Stromal cell of bone marrow (primary cell): ENCODE measurements at regions not wholly inside any gene's neighbourhood (a gene's known extent, or its start where the extent isn't known, plus 50 kb on each side); places are given as distances from the start of the nearest gene placed in this dataset.
"Not testable (repeated sequence)": the region's sequence is repeated elsewhere in the genome, so short reads cannot be mapped to it uniquely, and the experiment has no call there.

ENCODE experiments used
- DNase-seq: peaks from one replicate; pipeline ENCODE4 v3.0.0-alpha.2; 2012; ENCODE audit warnings: low read depth

DNA sequence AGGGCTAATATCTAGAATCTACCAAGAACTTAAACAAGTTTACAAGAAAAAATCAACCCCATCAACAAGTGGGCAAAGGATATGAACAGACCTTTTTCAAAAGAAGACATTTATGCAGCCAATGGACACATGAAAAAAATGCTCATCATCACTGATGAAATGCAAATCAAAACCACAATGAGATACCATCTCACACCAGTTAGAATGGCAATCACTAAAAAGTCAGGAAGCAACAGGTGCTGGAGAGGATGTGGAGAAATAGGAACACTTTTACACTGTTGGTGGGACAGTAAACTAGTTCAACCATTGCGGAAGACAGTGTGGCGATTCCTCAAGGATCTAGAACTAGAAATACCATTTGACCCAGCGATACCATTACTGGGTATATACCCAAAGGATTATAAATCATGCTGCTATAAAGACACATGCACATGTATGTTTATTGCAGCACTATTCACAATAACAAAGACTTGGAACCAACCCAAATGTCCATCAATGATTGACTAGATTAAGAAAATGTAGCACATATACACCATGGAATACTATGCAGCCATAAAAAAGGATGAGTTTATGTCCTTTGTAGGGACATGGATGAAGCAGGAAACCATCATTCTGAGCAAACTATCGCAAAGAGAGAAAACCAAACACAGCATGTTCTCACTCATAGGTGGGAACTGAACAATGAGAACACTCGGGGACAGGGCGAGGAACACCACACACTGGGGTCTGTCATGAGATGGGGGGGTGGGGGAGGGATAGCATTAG is 1267.9 kb upstream of the ZEB2 start:
- not testable (repeated sequence) for DNase-seq

DNA sequence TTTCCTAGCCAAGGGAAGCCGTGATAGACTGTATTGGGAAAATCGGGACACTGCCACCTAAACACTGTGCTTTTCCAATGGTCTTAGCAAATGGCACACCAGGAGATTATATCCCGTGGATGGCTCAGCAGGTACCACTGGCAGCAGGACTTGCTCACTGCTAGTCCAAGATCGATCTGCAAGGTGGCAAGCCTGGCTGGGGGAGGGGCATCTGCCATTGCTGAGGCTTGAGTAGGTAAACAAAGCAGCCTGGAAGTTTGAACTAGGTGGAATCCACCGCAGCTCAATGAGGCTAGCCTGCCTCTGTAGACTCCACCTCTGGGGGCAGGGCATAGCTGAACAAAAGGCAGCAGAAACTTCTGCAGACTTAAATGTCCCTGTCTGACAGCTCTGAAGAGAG is 1262.7 kb upstream of the ZEB2 start:
- not testable (repeated sequence) for DNase-seq

DNA sequence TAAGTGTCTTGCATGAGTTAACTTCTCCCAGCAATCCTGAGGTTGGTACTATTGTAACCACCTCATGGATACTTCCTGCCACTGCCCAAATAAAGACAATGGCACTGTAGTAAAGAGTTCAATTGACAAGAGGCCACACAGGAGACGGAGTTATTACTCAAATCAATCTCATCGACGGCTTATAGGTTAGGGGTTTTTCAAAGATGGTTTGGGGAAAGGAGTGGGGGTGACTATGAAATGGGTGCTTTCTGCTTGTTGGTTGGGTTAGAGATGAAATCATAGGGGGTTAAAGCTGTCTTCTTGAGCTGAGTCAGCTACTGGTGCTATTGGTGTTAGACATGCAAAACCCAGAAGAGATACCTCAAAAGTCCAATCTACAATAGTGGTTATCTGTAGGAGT is 1258.0 kb upstream of the ZEB2 start:
- DNase-seq = no peak

DNA sequence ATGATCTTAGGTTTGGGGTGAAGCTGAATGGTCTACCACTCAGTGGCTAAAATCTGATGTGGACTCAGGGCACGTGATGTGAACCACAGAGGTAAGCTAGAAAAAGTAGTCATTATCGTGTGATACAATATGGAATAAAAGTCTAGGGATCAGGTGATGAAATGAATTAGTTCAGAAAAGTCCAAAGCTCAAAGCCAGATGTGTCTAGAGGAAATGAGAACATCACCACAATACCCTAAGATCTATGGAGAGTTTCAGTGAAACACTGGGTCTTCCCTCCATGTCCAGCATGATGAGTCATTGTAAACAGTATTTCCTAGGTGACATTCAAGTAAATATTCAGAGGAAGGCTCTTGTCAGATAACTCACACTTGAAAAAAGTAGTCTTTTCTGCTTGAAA is 1257.4 kb upstream of the ZEB2 start:
- DNase-seq = no peak

DNA sequence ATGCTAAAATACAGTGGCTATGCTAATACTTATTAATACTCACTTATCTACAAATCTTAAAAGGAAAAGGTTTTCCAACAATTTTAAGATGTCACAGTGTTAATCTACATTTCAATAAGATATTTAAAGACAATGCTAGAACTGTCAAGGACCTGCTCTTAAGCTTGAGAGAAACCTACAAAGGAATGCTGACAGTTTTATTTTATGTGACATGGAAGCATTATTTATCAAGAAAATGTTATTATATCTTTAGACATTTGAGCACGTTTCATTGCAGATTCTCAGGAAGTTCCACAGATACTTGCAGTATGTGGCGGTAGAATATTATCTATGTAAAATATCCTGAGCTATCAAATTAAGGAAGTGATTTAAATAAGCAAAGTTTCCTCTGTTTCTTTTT is 1255.7 kb upstream of the ZEB2 start:
- no peak for DNase-seq

DNA sequence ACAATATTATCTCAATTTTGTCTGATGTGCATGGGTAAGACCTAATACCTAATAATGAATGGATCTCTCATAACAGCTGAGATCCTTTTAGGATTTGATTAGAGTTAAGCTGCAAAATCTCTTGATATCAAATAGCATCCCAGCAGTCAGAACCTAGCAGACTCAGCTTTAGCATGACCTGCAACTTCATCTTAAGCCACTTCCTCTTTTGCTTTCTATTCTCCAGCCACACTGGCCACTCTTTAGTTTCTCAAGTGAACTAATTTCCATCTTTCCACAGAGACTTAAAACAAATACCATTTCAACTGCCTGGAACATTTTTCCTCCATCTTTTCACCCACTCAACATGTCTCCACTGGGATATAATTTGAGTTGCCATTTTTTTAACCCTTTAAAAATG is 1251.6 kb upstream of the ZEB2 start:
- DNase-seq = no peak

DNA sequence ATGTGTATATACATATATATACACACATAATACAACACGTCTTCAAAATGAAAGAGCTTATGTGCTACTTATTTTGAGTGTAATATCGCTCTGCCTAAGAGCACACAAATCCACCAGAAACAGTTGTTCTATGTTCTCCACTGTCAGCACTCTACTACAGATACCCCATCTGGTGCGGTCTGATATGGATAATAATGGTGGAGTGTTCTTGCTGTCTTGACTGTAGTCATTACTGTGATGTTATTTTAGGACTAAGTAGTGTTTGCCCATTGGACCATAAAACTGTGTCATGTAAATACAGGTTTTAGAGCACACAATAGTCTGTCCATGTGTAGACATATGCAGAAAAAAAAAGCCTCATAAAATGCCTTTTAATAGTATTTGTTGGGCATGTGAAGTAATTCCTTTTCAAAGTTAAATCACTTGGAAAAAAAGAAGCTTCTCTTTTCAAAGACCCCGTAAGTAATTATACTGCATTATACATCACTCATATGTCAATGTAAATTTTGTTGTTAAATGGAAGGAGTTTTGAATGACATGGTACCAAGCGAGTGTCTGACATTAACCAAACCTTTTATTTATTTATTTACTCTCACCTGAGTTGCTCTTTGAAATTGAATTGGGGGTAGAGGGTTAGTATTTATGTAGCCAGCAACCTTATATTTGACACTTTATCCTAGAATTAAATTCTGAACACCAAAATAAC is 1249.2 kb upstream of the ZEB2 start:
- DNase-seq = no peak

DNA sequence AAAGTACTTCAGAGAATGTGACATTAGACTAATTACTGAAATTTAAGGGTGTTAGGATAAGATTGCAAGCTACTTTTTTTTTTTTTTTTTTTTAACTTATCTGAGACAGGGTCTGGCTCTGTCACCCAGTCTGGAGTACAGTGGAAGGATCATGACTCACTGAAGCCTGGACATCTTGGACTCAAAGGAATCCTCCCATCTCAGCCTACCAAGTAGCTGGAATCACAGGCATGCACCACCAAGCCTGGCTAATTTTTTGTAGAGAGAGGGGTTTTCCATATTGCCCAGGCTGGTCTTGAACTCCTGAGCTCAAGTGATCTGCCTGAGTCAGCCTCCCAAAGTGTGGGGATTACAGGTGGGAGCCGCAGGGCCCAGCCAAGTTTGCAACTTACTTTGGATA is 1246.0 kb upstream of the ZEB2 start:
- no peak for DNase-seq

DNA sequence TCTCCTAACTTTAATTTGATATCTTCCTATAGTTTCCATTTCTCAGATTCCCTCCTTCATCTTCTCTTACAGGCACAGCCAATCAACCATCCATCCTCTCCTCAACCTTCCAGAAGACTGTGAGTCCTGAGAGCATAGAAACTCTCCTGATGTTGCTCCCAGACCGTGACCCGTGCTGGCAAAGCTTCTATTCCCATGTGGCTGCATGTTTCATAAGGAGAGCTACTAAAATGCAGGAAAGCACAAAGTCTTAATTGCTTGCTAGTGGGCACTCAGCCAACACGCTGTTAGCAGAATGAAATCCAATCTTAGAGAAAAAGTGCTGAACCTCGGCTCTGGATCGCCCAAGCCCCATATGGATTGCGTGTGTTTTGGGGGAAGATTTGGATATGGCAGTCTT is 1244.7 kb upstream of the ZEB2 start:
- DNase-seq = peak; percentile 13

DNA sequence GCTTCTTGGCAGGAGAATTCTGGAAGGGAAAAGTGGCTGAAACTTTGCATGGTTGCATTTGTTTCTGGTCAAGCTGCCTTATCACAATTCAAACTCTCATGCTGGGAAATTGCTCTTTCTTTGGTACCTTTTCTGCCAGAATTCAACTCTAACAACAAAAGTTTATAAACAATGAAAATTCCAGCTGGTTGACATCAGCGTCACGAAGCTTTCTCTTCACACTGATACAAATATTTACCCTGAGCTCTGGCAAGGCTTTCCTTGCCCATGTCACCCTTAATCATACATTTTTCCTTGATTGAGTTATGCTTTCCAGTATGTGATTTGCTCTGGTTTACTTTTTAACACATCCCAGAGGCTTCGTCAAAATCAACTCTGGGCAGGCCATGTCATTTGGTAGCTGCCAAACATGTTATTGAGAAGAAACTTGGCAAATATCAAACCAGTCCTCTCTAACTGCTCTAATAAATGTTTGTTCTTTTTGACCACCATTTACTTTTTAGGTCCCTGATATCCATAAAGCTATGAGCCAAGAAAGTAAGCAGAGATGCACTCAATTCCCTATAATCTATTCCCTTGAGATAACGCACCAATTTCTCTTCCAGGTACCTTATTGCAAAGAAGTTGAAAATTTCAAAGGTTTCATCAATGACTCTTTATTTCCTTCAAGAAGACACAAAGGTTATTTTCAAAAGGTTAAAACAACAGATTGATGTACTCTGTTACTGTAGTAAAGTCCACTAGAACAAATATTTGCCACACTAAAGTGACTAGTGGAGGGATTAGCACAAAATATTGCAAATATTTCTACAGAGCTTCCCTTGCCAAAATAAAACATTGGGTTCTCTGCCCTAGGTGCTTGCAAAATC is 1241.1 kb upstream of the ZEB2 start:
- peak; percentile 41 for DNase-seq

DNA sequence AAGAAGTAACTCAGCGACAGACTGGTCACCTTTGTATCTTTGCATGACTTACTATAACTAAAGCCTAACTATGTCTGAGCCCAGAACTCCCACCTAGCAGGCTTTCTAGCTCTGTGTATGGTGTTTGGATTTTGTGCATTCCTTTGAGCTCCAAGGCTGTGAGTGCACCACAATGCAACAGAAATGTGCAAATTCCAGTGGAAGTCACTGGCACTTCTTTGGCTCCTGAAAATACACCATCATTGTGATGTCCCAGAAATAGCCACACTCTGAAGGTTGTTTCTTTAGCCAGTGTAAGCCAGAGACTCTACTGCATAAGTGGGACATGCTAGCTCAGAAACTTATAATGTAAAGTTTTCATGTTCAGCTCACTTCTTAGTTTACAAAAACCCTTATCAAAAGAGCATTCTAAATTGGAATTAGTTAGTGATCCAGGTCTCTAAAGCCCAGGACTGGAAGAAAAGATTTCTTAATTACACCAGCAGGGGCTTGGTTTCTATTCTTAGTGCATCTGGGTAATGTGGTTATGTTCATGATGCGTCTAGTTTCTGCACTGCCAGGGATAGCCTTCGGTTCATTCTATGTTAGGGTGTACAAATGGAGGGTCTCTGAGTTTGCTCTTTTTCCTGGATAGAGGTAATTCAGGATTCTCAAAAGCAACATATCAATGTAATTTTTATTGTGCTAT is 1239.5 kb upstream of the ZEB2 start:
- DNase-seq = no peak

DNA sequence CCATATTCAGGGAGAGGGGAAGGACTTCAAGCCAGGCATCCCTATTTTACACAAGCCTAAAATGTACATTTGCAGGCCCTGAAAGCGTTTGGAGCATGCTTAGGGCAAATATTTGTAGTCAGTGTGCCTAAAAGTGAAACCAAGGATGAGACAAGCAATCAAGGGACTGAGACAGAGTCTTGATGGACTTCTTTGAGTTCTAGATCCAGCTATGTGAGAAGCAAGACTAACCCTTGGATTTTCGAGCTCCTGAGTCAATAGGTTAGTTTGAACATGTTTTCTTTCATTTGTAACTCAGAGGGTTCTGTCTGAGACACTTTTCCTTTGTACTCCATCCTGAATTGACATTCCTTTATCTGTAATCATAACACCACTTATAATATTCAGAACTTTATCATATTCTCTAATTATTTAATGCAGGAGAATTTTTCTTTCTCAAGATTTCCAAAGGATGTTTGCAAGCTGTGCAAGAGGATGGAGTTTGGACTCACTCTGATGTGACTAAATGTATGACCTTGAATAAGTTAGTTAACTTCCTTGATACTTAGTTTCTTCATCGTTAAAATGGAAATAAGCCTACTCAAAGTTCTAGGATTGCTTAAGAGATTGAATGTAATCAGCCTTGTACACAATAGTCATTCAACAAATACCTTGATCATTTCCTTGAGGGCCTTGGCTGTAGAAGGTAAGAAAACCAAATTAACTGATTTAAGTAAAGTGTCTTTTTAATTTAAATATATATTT is 1237.8 kb upstream of the ZEB2 start:
- no peak for DNase-seq

DNA sequence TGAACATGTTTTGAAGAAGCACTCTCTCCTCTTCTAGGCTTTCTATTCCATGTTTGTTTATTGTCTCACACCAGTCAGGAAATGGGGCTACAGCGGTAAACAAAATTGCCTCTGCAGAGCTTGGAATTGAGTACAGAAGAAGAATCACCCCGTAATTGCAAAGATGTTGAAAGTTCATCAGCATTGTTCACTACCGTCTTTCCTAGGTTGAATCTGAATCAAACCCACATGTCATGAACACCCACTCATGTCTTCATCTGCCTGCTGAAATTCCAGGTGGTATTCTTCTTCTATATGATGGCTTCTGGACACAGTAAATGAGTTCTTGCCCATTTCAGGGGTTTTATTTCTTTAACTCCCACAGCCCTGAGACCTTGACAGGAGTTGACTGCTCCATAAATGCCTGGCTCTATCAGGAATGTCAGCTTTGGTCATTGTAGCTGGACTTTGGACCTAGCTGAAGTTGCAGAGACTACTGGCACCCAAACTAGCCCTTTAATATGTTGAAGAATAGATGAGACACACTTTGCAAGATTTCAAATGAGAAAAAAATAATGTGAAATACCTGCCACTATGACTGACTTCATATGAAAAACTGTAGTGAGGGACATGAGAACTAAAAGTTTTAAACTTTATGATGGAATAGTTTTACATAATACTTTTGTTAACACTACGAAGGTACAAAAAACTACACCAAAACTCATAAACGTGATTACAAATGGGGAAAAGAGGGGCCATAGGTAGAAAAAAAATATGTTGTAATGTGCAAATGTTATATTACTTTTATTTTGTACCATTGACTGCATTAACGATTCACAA is 1235.3 kb upstream of the ZEB2 start:
- DNase-seq = no peak

DNA sequence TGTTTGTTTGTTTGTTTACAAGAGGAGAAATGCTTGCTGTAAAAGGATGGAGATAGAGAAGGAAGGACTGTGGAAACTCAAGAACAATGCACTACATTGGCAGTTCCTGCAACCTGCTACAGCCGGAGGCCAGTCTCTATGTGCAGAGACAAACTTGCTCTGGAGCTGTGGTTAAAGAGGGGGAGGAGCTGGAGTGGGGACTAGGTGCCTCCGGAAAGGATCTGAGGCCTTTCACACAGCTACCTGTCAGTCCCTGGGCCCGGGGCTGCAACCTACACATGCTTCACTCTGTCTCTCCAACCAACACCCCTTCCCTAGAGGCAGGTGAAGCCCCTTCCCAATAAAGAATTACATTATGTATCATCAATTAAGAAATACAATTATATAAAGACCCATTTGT is 1234.0 kb upstream of the ZEB2 start:
- DNase-seq = no peak

DNA sequence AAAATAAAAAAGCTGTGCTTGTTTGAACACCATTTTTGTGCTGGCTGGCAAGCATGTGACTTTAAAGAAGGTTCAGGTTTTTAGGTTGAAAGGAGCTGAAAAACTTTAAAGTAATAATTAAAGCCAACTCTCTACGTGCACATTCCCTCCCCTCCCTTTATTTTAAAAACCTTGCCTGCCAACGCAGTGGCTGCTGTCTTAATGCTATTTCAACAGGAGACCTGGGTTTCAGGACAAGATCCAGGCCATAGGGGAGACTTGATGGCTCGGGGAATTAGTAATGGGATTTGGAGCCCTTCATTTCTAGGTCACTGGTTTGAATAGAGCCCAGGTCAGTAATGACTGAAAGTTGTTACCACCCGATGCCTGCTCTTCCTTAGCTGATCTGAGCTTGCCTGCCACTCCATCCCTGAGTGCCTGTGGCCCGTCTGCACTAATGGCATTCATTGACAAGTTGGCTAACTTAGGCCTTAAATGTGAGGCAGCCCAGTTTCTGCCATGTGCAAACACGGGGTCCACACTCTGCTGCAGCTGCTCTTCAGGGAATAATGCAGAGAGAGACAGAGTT is 1233.2 kb upstream of the ZEB2 start:
- no peak for DNase-seq

DNA sequence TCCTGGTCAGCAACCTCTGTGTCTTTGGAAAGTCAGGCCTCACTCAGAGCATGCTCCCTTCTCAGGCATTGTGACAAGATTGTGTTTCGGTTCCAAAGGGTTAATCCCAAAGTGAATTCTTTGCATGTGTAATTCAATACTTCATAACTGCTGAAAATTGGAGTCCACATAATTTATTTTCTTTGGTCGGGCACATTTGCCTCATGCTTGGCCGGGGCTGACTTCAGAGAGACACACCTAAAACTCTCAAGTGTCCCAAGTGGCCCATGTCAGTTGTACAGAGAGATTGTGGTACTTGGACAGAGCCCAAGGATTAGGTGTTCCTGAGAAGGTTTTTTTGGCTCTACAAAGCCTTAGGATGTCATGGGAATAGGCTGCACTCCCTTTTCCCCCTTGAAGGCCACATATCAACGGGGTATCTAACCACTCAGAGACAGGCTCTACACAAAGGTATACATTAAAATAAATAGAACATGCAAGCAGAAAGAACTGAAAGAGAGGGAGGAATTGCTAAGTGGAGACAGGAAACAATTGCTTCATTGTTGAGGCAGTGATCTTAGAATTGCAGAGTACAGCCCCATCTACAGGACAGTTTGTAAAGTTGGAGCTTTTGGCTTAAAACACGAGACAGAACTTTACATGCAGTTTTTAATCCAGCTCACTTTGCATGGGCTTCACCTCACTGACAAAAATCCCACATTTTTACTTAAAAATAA is 1232.3 kb upstream of the ZEB2 start:
- DNase-seq = peak; percentile 77

DNA sequence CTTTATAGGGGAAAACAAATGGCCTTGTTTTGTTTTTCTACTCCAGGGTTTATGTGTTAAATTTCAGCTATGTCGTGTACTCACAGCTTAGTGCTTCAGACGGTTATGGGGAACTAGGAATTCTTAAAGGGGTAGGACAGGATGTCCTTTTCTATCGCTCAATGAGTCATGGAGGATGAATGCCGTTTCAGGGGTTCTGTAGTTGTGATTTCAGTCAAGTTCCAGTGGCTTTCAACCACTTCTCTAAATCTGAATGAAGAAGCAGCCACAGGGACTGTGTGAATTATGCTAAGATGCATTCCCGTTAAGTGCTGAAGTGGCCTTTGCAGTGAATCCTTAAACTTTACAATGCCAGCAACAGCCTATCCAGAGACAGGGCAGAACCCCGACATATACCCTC is 1231.7 kb upstream of the ZEB2 start:
- peak; percentile 28 for DNase-seq

DNA sequence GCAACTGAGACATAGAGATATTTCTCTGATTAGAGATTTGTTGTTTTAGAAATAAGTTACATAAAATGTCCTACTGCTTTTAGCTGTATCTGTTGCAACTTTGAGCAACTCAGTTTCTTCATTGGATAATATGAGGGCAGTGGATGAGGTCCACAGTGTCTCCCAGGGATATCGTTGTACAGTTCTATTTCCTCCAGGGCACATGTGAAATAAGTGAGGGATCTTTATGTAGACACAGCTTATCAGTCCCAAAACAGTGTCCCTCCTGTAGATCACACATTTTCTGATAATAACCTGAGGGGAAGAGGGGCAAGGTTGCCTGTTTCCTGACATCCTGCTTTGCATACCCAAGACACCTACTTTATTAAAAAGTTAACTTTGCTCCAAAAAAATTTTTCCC is 1231.2 kb upstream of the ZEB2 start:
- no peak for DNase-seq

DNA sequence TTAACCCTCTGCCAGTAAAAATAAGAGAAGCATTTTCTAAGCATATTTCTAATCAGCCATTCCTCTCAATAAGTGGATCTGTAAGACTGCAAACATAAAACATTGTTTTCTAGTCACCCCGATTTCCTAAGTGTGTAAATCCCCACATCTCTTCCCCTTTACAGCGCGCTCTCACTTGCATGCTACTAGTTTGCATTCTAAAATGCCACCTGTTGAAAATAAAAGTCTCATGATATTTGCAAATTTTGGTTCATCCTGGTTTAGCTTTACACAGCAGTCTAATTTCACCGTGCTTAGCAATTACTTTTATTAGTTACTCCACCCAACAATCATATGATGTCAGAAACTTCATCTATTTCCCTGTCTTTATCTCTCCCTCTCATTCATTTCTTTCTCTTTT is 1230.7 kb upstream of the ZEB2 start:
- no peak for DNase-seq

DNA sequence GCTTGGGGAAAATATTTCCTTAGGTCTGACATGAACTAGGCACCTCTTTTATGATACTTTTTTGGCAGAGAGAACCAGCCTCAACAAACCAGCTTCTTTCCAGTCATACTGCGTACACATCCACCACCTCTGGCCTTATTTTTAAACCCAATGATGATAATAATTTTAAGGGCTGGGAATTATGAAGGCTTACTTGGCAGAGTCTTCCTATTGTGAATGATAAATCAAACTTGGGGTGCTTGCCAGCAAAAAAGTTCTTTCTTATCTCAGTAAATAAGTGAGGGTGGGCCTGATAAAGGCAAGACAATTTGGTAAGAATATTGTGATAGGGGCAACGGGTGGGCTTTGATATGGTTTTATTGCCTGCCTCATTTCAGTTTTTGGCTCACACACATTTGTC is 1230.2 kb upstream of the ZEB2 start:
- no peak for DNase-seq
